Mesodermal cell (in vitro differentiated cells): ENCODE measurements at regions not wholly inside any gene's neighbourhood (a gene's known extent, or its start where the extent isn't known, plus 50 kb on each side); places are given as distances from the start of the nearest gene placed in this dataset.
"Not testable (repeated sequence)": the region's sequence is repeated elsewhere in the genome, so short reads cannot be mapped to it uniquely, and the experiment has no call there.

Experiments used
- H3K27ac ChIP-seq: 2 replicates; pipeline ENCODE4 v1.7.0; 2013; ENCODE audit warnings: mild to moderate bottlenecking, low read depth, low read length, moderate library complexity; ENCODE audit not compliant: severe bottlenecking
- H3K36me3 ChIP-seq: 2 replicates; pipeline ENCODE4 v1.7.1; 2013; ENCODE audit warnings: mild to moderate bottlenecking, low read length, moderate library complexity; ENCODE audit not compliant: control insufficient read depth, insufficient read depth
- H3K4me1 ChIP-seq: one replicate; pipeline ENCODE4 v1.7.1; 2013; ENCODE audit warnings: mild to moderate bottlenecking, low read length; ENCODE audit not compliant: insufficient read depth, control insufficient read depth, poor library complexity, severe bottlenecking
- H3K4me3 ChIP-seq: 2 replicates; pipeline ENCODE4 v1.7.0; 2013; ENCODE audit warnings: low read length, control low read depth, mild to moderate bottlenecking; ENCODE audit not compliant: insufficient read depth, poor library complexity, severe bottlenecking; ENCODE audit errors: extremely low read depth
- H3K9me3 ChIP-seq: 2 replicates; pipeline ENCODE4 v1.7.1; 2013; ENCODE audit warnings: mild to moderate bottlenecking, low read length, moderate library complexity; ENCODE audit not compliant: control insufficient read depth
- WGBS, 2 experiments: methylation state at CpG; one replicate each; pipeline ENCODE4 v1.1.5; 2013; ENCODE audit warnings: missing lambda C conversion rate in 2 of 2; ENCODE audit not compliant: insufficient coverage in 2 of 2; 5-methylcytosine and 5-hydroxymethylcytosine counted together

- H3K4me3 ChIP-seq: no peak overlapping the region
- 88 to 90% methylated on average over 2 of the region's 3 CpGs for WGBS, 2 experiments
- no peak overlapping the region for H3K27ac ChIP-seq
- H3K4me1 ChIP-seq: no peaks in the 10 kb centered on the region
- no peaks in the 10 kb centered on the region for H3K9me3 ChIP-seq
- H3K36me3 ChIP-seq: no peaks in the 10 kb centered on the region
These were observed 229.1 kb upstream of the C9orf72 start for GRCh38 chr9:27802418-27802817.

DNA sequence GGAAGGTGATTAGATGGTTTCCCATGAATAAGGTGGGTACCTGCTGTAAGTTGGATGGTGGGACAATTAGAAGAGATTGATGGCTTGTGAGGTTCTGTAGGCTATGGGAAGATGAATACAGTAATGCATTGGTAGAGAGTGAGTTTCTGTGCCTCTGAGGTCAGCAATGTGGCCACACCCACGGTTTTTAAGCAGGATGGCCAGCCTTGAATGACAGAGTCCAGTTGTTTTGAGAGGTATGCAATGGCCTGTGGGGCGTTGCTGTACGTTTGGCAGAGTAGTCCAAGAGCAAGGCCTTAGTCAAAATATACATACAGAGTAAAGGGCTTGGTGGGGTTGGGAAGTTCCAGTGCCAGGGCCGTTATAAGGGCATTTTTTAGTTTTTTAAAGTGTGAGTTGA lies 235.6 kb upstream of the C9orf72 start:
- Histone ChIP-seq H3K9me3 (no peaks in the 10 kb centered on the region), H3K36me3 (no peaks in the 10 kb centered on the region), H3K27ac (no peak overlapping the region), H3K4me3 (no peak overlapping the region), H3K4me1 (no peaks in the 10 kb centered on the region)
- 67 to 96% methylated on average over 1 to 2 of the region's 4 CpGs for WGBS, 2 experiments

DNA sequence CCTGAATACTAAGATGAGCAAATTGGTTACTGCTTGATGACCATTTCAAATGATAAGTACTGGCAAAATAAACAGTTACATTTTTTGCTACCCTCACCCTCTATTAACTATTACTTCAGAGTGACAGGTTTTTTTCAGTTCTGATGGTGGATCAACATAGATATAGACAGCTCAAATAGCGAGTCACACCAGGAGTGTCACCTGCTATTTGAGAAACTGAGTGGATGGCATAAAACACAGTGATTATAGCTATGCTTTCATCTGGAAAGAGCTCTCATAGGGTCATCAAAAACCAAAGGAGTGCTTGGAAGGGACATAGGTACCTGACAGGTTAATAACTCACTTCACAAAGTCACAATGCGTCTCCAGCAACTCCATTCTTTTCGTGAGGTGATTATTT lies 244.5 kb upstream of the C9orf72 start:
- Histone ChIP-seq H3K4me3 (no peak overlapping the region), H3K27ac (no peak overlapping the region), H3K4me1 (no peaks in the 10 kb centered on the region), H3K9me3 (no peaks in the 10 kb centered on the region), H3K36me3 (no peaks in the 10 kb centered on the region)
- 97 to 100% methylated on average over 2 to 3 of the region's 3 CpGs for WGBS, 2 experiments

DNA sequence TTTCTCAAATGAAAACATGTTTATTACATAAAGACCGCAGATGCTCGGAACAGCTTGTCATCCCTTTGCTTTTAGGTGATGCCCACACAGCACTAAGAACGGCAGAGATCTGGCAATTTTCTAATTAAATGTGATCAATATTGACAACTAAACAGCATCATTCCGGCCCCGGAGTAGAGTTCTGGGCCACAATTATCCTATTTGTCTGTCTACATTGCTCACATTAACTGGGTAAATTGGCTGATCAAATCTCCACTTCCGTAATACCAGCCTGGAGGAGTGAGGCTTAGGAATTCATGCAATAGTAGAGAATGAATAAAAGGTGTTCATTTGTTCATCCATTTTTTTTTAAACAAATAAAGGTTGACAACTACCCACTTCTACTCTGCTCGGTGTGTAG lies 245.1 kb upstream of the C9orf72 start:
- 93% methylated on average over 3 of the region's 7 CpGs; no CpG with 5 or more reads in 1 of the 2 experiments for WGBS, 2 experiments
- Histone ChIP-seq H3K4me3 (no peak overlapping the region), H3K9me3 (no peaks in the 10 kb centered on the region), H3K27ac (no peak overlapping the region), H3K4me1 (no peaks in the 10 kb centered on the region), H3K36me3 (no peaks in the 10 kb centered on the region)

- Histone ChIP-seq H3K4me3 (no peak overlapping the region), H3K4me1 (peaks cover 3% of the 10 kb centered on the region), H3K9me3 (no peaks in the 10 kb centered on the region), H3K36me3 (no peaks in the 10 kb centered on the region), H3K27ac (no peak overlapping the region)
- 89 to 96% methylated on average over 2 of the region's 4 CpGs for WGBS, 2 experiments
These were observed 255.6 kb upstream of the C9orf72 start for GRCh38 chr9:27828908-27829307.

DNA sequence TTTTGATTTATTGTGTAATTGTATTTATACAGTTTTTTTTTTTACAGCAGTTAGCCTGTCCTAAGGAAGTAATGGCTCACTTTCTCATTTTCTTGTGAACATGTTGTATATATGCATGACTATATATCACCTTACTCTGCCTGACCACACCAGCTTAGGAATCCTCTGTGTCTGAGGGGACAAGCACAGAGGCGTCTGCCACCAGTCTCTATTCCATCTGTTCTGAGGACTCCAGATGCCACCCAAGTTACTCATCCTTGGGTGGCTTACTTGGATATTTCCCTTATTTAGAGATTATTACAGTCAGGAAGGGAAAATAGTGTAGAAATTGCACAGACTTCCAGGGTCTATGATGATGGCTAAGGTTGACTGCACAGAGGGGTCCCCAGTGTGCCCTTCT lies 256.3 kb upstream of the C9orf72 start:
- Histone ChIP-seq H3K27ac (no peak overlapping the region), H3K4me3 (no peak overlapping the region), H3K36me3 (no peaks in the 10 kb centered on the region), H3K9me3 (no peaks in the 10 kb centered on the region), H3K4me1 (peaks cover 3% of the 10 kb centered on the region)
- 100% methylated on average over 1 of the region's 1 CpG; no CpG with 5 or more reads in 1 of the 2 experiments for WGBS, 2 experiments

- 80 to 94% methylated on average over 1 to 2 of the region's 3 CpGs for WGBS, 2 experiments
- not testable (repeated sequence) for H3K4me3 ChIP-seq, H3K27ac ChIP-seq, H3K9me3 ChIP-seq, H3K4me1 ChIP-seq, H3K36me3 ChIP-seq
These were observed 258.8 kb upstream of the C9orf72 start for GRCh38 chr9:27832108-27832507.

DNA sequence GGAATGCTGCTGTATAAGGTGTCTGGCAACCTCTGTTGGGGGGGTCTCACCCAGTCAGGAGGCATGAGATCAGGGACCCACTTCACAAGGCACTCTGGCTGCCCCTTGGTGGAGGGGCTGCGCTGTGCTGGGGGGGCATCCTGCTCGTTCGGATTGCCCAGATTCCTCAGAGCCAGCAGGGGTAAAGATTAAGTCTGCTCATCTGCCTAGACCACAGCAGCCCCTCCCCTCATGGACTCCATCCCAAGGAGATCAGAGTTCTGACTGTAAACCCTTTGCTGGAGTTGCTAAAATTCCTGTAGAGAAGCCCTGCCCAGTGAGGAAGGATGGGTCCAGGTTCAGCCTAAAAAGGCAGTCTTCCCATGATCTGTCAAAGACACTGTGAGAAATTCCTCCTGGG lies 262.0 kb upstream of the C9orf72 start:
- WGBS, 2 experiments: 71 to 91% methylated on average over 3 of the region's 3 CpGs
- H3K4me3 ChIP-seq: no peak overlapping the region
- no peaks in the 10 kb centered on the region for H3K9me3 ChIP-seq

DNA sequence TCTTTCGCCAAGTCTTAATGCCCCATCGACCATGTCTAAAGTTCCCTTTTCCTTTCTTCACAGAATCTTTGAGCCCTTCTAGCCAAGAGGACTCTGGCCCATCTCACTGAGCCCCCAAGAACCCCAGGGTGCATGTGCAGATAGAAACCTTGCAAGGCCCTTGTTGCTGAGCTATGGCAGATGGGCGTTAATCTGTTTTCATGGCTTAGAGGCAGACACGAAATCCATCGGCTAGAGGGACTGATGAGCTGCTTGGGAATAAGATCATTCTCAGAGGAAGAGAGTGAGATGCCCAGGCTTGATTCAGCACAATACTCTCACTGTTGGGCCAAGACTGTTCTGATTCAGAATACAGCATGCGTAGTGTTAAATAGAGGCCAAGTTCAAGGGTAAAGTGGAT lies 262.5 kb upstream of the C9orf72 start:
- Histone ChIP-seq H3K4me3 (no peak overlapping the region), H3K27ac (no peak overlapping the region), H3K36me3 (no peaks in the 10 kb centered on the region), H3K9me3 (no peaks in the 10 kb centered on the region), H3K4me1 (no peaks in the 10 kb centered on the region)
- 94 to 96% methylated on average over 6 of the region's 6 CpGs for WGBS, 2 experiments

More for the DNA sequence above, 262.0 kb upstream of the C9orf72 start:
- no peaks in the 10 kb centered on the region for H3K4me1 ChIP-seq
- H3K27ac ChIP-seq: no peak overlapping the region
- no peaks in the 10 kb centered on the region for H3K36me3 ChIP-seq

GRCh38 chr9:27836661-27837401 lies 263.6 kb upstream of the C9orf72 start:
- WGBS, 2 experiments: 80 to 96% methylated on average over 1 to 4 of the region's 7 CpGs
- Histone ChIP-seq H3K27ac (no peak overlapping the region), H3K4me1 (no peaks in the 10 kb centered on the region), H3K36me3 (no peaks in the 10 kb centered on the region), H3K9me3 (no peaks in the 10 kb centered on the region), H3K4me3 (no peak overlapping the region)

DNA sequence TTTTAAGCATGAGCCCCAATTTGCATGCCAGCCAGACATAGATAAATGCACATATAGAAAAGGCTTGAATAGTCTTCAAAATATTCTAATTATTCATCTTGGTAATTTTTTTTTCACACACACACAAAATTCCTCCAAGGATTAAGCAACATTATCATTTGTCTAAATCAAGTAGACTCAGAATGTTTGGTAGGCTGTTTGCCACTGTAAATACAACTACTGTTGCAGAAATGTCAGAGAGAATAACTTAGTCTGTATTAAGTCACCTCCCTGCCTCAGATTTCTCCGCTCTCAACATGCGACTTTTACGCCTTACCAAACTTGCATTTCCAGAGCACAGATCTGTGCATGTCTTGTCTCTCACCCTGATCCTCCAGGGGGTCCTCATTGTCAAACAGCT lies 265.6 kb upstream of the C9orf72 start:
- no peak overlapping the region for H3K27ac ChIP-seq
- no peaks in the 10 kb centered on the region for H3K9me3 ChIP-seq
- H3K4me1 ChIP-seq: no peaks in the 10 kb centered on the region
- no peaks in the 10 kb centered on the region for H3K36me3 ChIP-seq
- WGBS, 2 experiments: 97% methylated on average over 3 of the region's 3 CpGs; no CpG with 5 or more reads in 1 of the 2 experiments
- H3K4me3 ChIP-seq: no peak overlapping the region
